Panc1 (cell line): ENCODE measurements at regions not wholly inside any gene's neighbourhood (a gene's known extent, or its start where the extent isn't known, plus 50 kb on each side); places are given as distances from the start of the nearest gene placed in this dataset.

Experiments used
- CTCF ChIP-seq: fragments of 450-650 bp; IDR thresholded peaks from 2 replicates; pipeline ENCODE4 v1.5.1; 2017; ENCODE audit warnings: mild to moderate bottlenecking
- POLR2AphosphoS5 ChIP-seq: IDR thresholded peaks from 2 replicates; pipeline ENCODE4 v1.6.1; 2012; ENCODE audit warnings: mild to moderate bottlenecking, low read depth, low read length, moderate library complexity
- TCF7L2 ChIP-seq: IDR thresholded peaks from 2 replicates; pipeline ENCODE4 v1.6.1; 2011; ENCODE audit warnings: mild to moderate bottlenecking, low read depth, low read length, inconsistent platforms
- TF ChIP-seq, protein P1 (sequence below), 2 experiments: IDR thresholded peaks; 2 replicates each; pipeline ENCODE4 v1.6.1; 2011 to 2012; ENCODE audit warnings: low read depth in 2 of 2, control low read depth in 1 of 2, low read length in 1 of 2, mild to moderate bottlenecking in 1 of 2, moderate library complexity in 1 of 2; ENCODE audit not compliant: insufficient read depth in 1 of 2

- TF ChIP-seq POLR2AphosphoS5, result no peak
- TF ChIP-seq CTCF, result no peak
- TF ChIP-seq, protein P1, sequence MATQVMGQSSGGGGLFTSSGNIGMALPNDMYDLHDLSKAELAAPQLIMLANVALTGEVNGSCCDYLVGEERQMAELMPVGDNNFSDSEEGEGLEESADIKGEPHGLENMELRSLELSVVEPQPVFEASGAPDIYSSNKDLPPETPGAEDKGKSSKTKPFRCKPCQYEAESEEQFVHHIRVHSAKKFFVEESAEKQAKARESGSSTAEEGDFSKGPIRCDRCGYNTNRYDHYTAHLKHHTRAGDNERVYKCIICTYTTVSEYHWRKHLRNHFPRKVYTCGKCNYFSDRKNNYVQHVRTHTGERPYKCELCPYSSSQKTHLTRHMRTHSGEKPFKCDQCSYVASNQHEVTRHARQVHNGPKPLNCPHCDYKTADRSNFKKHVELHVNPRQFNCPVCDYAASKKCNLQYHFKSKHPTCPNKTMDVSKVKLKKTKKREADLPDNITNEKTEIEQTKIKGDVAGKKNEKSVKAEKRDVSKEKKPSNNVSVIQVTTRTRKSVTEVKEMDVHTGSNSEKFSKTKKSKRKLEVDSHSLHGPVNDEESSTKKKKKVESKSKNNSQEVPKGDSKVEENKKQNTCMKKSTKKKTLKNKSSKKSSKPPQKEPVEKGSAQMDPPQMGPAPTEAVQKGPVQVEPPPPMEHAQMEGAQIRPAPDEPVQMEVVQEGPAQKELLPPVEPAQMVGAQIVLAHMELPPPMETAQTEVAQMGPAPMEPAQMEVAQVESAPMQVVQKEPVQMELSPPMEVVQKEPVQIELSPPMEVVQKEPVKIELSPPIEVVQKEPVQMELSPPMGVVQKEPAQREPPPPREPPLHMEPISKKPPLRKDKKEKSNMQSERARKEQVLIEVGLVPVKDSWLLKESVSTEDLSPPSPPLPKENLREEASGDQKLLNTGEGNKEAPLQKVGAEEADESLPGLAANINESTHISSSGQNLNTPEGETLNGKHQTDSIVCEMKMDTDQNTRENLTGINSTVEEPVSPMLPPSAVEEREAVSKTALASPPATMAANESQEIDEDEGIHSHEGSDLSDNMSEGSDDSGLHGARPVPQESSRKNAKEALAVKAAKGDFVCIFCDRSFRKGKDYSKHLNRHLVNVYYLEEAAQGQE (IDR thresholded peaks at IDR 0.05; ENCODE audit: insufficient read depth in 1 of 2, low read depth in 2 of 2, low read length in 1 of 2), result no peak
- TF ChIP-seq TCF7L2, result no peak
These were observed 424.5 kb upstream of the SALL3 start for GRCh38 chr18:78554944-78555608.
